Calu3 (cell line): ENCODE measurements at regions not wholly inside any gene's neighbourhood (a gene's known extent, or its start where the extent isn't known, plus 50 kb on each side); places are given as distances from the start of the nearest gene placed in this dataset.

ENCODE experiments used
- BruUV-seq: library from RNA; stranded (reverse); fragments of 400-500 nt; replicated peaks from 2 replicates; lab custom pipeline; 2021; lab: Mats Ljungman, UMichigan
- CTCF ChIA-PET: fragments of 300-600 bp; sonication (Branson Sonifier 250); formaldehyde crosslinking; loops from one replicate; lab custom pipeline; 2022; ENCODE audit warnings: antibody characterized with exemption; lab: Charles Lee
- DNase-seq: peaks from one replicate; pipeline ENCODE4 v3.0.0; 2022
- H3K27ac Mint-ChIP-seq: one replicate; pipeline ENCODE4 v1.8.0; 2022; ENCODE audit warnings: mixed read lengths; ENCODE audit not compliant: unreplicated experiment
- H3K27me3 Mint-ChIP-seq: one replicate; pipeline ENCODE4 v1.8.0; 2022; ENCODE audit warnings: mixed read lengths; ENCODE audit not compliant: unreplicated experiment
- H3K36me3 Mint-ChIP-seq: one replicate; pipeline ENCODE4 v1.8.0; 2022; ENCODE audit warnings: mild to moderate bottlenecking, moderate library complexity, mixed read lengths; ENCODE audit not compliant: insufficient read depth, unreplicated experiment
- H3K4me1 Mint-ChIP-seq: one replicate; pipeline ENCODE4 v1.8.0; 2022; ENCODE audit warnings: mild to moderate bottlenecking, low read depth, mixed read lengths; ENCODE audit not compliant: unreplicated experiment
- H3K4me3 Mint-ChIP-seq: one replicate; pipeline ENCODE4 v1.8.0; 2022; ENCODE audit warnings: mild to moderate bottlenecking, low read depth, moderate library complexity, mixed read lengths; ENCODE audit not compliant: unreplicated experiment
- H3K9me3 Mint-ChIP-seq: one replicate; pipeline ENCODE4 v1.8.0; 2022; ENCODE audit warnings: low read depth, mixed read lengths; ENCODE audit not compliant: unreplicated experiment
- CTCF ChIP-seq: fragments of 200-600 bp; IDR thresholded peaks from one replicate; pipeline ENCODE4 v1.8.0; 2022; ENCODE audit warnings: antibody characterized with exemption; ENCODE audit not compliant: unreplicated experiment
- intact Hi-C: fragments of 100-400 bp; cut with micrococcal nuclease; formaldehyde crosslinking; loops from one replicate; pipeline ENCODE4 v1.10.0; 2022; ENCODE audit not compliant: unreplicated experiment

GRCh38 chr17:77796176-77796860 lies 162.2 kb upstream of the TNRC6C start:
- Mint-ChIP-seq H3K9me3 (no peaks in the 10 kb centered on the region), H3K4me3 (no peak overlapping the region), H3K36me3 (no peaks in the 10 kb centered on the region), H3K4me1 (no peaks in the 10 kb centered on the region), H3K27ac (no peak overlapping the region), H3K27me3 (no peaks in the 10 kb centered on the region)
- CTCF ChIA-PET = no interaction called here
- no peak for DNase-seq
- intact Hi-C loops = no loop called here
- TF ChIP-seq CTCF = no peak
- BruUV-seq = no TSS peak

GRCh38 chr17:77798031-77798430 lies 160.5 kb upstream of the TNRC6C start:
- no peaks in the 10 kb centered on the region for H3K9me3 Mint-ChIP-seq
- CTCF ChIA-PET = no interaction called here
- intact Hi-C loops = no loop called here
- H3K4me1 Mint-ChIP-seq = no peaks in the 10 kb centered on the region
- H3K27me3 Mint-ChIP-seq = no peaks in the 10 kb centered on the region
- DNase-seq = no peak
- H3K27ac Mint-ChIP-seq = no peak overlapping the region
- no TSS peak for BruUV-seq
- no peak for TF ChIP-seq CTCF
- no peaks in the 10 kb centered on the region for H3K36me3 Mint-ChIP-seq
- no peak overlapping the region for H3K4me3 Mint-ChIP-seq

GRCh38 chr17:77798481-77798880 lies 160.0 kb upstream of the TNRC6C start:
- intact Hi-C loops = no loop called here
- no TSS peak for BruUV-seq
- Mint-ChIP-seq H3K4me1 (no peaks in the 10 kb centered on the region), H3K4me3 (no peak overlapping the region), H3K27ac (no peak overlapping the region), H3K36me3 (no peaks in the 10 kb centered on the region), H3K27me3 (no peaks in the 10 kb centered on the region), H3K9me3 (no peaks in the 10 kb centered on the region)
- TF ChIP-seq CTCF = no peak
- CTCF ChIA-PET = no interaction called here
- DNase-seq = no peak

- intact Hi-C loops = no loop called here
- BruUV-seq = no TSS peak
- H3K27me3 Mint-ChIP-seq = no peaks in the 10 kb centered on the region
- no peak overlapping the region for H3K4me3 Mint-ChIP-seq
- H3K36me3 Mint-ChIP-seq = no peaks in the 10 kb centered on the region
- no peak overlapping the region for H3K27ac Mint-ChIP-seq
- no peak for DNase-seq
- CTCF ChIA-PET = no interaction called here
- no peaks in the 10 kb centered on the region for H3K9me3 Mint-ChIP-seq
- no peak for TF ChIP-seq CTCF
- H3K4me1 Mint-ChIP-seq = no peaks in the 10 kb centered on the region
Measured at GRCh38 chr17:77800816-77801215, 157.7 kb upstream of the TNRC6C start.
